Esophagus muscularis mucosa (tissue), 3 donors: ENCODE measurements at regions not wholly inside any gene's neighbourhood (a gene's known extent, or its start where the extent isn't known, plus 50 kb on each side); places are given as distances from the start of the nearest gene placed in this dataset.

ENCODE experiments used
- POLR2A ChIP-seq: fragments of 450-650 bp; IDR thresholded peaks from one replicate; pipeline ENCODE4 v1.6.1; 2017; ENCODE audit warnings: antibody characterized with exemption, moderate library complexity, mild to moderate bottlenecking, low read depth
- POLR2AphosphoS5 ChIP-seq, 2 donors: sonication (generic); formaldehyde crosslinking; IDR thresholded peaks; one replicate each; pipeline ENCODE4 v1.6.1; 2017; ENCODE audit warnings: antibody characterized with exemption in 2 of 2
- TF ChIP-seq, protein P1 (sequence below), 3 experiments: fragments of 200-600 bp in 2 of 3; fragments of 450-650 bp in 1 of 3; sonication (generic) in 2 of 3; IDR thresholded peaks; one replicate each; pipeline ENCODE4 v1.5.1; 2017 to 2019; ENCODE audit warnings: antibody characterized with exemption in 3 of 3, mild to moderate bottlenecking in 2 of 3, moderate library complexity in 1 of 3

- TF ChIP-seq, protein P1, sequence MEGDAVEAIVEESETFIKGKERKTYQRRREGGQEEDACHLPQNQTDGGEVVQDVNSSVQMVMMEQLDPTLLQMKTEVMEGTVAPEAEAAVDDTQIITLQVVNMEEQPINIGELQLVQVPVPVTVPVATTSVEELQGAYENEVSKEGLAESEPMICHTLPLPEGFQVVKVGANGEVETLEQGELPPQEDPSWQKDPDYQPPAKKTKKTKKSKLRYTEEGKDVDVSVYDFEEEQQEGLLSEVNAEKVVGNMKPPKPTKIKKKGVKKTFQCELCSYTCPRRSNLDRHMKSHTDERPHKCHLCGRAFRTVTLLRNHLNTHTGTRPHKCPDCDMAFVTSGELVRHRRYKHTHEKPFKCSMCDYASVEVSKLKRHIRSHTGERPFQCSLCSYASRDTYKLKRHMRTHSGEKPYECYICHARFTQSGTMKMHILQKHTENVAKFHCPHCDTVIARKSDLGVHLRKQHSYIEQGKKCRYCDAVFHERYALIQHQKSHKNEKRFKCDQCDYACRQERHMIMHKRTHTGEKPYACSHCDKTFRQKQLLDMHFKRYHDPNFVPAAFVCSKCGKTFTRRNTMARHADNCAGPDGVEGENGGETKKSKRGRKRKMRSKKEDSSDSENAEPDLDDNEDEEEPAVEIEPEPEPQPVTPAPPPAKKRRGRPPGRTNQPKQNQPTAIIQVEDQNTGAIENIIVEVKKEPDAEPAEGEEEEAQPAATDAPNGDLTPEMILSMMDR (IDR thresholded peaks at IDR 0.05), result no peak
- TF ChIP-seq POLR2AphosphoS5 (IDR thresholded peaks at IDR 0.05), result no peak
- TF ChIP-seq POLR2A, result no peak
Measured at GRCh38 chr9:26754509-26755164, 138.0 kb downstream of the CAAP1 start.
